NCI-H128 (cell line): ENCODE measurements at regions not wholly inside any gene's neighbourhood (a gene's known extent, or its start where the extent isn't known, plus 50 kb on each side); places are given as distances from the start of the nearest gene placed in this dataset.
"Not testable (repeated sequence)": the region's sequence is repeated elsewhere in the genome, so short reads cannot be mapped to it uniquely, and the experiment has no call there.

Experiments
- DNase-seq: peaks from one replicate; lab custom pipeline; 2025; ENCODE audit not compliant: unreplicated experiment; lab: John Stamatoyannopoulos, UW

DNA sequence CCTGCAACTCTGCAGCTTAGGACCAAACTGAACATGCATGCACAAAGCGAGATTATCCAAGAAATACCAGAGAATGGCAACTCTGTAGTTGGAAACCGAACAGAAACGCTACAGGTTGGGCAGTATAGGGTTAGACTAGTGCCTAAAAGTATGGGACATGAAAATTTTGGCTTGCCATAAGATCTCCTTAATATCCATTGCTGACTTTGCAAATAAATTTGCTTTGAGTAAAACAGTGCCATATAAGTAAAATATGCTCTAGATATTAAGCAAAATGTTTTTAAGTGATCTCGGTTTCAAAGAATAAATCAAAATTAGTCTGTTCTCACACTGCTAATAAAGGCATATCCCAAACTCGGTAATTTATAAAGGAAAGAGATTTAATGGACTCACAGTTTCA lies 456.0 kb downstream of the PRDM9 start:
- DNase-seq = no peak

GRCh38 chr5:23977365-23977764 lies 470.0 kb downstream of the PRDM9 start:
- DNase-seq = no peak

DNA sequence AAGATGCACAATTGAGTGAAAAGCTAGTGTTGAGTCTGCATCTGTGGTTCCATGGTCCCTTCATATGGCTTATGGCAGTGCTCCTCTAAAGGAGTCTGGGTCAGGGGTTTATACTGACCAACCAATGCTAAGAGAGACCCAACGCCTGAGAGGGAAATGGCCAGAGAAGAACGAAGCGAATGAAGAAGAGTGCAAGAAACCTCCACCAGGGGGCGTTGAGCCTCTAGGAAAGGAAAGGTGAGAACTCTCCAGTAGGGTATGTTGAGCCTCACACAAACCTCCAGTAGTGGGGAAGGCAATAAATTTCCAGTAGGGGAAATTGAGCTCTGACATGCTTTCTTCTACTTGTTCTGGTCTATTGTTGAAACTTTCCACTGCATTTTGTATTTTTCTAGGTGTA lies 470.6 kb downstream of the PRDM9 start:
- no peak for DNase-seq

DNA sequence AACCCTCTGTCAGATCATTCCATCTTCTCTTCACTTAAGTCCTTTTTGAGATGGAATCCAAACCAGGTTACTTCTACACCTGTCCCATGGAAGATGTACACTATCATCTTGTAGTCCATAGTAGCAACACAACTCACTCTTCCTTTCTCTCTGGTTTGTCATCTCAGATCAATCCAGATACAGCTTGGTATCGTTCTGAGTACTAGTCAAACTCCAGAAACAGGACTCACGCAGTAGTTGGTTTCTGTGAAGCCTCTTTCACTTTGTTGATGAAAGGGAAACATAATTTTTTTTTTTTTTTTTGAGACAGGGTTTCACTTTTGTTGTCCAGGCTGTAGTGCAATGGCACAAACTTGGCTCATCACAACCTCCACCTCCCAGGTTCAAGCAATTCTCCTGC lies 484.0 kb downstream of the PRDM9 start:
- no peak for DNase-seq

DNA sequence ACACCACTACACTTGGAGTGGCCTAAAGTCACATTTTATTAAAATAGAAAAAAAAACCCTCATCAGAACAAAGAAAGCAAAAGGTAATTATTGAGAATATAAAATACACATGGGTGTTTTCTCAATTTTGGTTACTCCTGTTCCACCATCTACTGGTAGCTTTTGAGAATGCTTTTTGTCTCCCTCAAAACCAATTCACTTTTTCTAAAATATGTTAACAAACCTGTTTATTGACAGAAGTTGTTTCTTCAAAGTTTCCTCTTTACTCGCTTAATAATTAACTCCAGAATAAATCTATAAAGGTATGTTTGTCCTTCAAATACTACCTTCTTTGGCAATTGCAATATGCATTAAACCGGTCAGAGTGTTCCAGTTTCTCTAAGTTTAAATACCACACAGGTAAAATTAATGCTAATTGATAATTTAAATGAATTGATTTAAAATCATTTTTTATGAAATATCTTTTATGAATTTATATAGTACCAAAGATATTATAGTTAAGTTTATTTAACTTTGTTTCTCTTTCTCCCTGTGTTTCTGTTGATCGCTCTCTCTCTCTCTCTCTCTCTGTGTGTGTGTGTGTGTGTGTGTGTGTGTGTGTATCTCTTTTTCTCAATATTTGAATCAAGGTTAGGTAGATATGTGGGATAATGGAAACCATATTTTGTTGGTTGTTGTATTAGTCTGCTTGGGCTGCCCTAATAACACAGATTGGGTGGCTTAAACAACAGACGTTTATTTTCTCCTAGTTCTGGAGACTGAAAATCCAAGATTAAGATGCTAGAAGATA lies 487.4 kb downstream of the PRDM9 start:
- DNase-seq = no peak

- no peak for DNase-seq
Observed at GRCh38 chr5:23996525-23996924, 489.1 kb downstream of the PRDM9 start.

DNA sequence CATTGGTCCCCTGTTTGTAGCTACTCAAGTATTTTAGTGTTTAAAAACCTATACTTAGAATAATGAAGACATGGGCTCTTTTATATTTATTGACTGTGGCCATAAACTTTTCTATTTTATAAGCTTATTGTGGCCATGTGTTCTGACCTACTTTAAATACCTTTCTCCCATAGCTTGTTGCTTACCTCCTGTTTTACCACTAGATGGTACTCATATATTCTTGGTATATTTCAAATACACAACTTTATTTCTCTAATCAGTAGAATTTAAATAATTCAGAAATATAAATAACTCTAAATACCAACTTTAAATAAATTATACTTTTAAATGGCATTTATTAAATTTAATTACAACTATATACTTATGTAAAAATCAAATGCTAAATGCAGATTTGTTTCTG lies 498.0 kb downstream of the PRDM9 start:
- DNase-seq = no peak

DNA sequence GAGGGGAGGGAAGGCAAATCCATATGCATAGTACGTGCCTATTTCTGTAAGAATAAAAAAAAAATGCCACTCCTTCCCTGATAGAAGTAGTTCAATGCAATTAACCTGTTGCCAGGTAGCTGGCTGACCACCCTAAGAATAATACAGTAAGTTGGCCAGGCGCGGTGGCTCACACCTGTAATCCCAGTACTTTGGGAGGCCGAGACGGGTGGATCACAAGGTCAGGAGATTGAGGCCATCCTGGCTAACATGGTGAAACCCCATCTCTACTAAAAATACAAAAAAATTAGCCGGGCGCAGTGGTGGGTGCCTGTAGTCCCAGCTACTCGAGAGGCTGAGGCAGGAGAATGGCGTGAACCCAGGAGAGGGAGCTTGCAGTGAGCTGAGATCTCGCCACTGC lies 510.3 kb downstream of the PRDM9 start:
- not testable (repeated sequence) for DNase-seq

- DNase-seq = no peak
Observed at GRCh38 chr5:24026288-24026687, 518.9 kb downstream of the PRDM9 start.

DNA sequence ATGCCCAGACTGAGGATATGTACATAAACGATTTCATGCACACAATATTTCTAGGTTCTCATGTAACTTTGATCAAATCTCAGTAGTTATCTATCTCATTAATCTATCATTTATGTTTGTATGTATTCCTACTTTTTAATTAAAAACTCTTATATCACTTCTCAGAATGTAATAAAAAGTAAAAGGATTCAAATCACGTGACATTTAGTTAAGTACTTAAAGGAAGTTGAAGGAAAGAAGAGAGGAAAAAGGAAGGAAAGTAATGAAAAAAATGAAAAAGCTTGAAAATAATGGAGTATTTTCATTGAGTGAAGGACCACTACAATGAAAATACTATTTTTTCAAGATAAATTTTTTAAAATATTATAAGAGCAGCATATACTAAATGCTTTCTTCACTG lies 535.3 kb downstream of the PRDM9 start:
- no peak for DNase-seq

- no peak for DNase-seq
Observed at GRCh38 chr5:24045046-24045445, 537.6 kb downstream of the PRDM9 start.

- DNase-seq = no peak
Observed at GRCh38 chr5:24053737-24054136, 546.3 kb downstream of the PRDM9 start.

DNA sequence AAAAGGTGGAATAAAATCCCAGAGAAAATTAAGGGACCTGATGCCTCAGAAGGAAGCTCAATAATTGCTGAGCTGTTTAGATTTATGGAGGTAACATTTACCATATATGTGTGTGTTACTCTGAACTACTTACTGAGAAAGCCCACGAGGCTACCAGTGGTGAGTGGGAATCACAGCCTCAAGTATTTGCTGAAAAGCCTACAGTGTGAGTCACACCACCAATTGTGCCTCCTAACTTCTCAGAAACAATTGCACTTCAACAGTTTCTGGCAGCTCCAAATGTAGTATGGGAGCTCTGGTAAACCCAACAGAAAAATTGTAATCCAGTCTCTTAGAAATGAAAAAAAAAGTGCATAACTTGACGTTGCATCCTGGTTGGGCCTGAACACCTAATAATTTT lies 551.6 kb downstream of the PRDM9 start:
- no peak for DNase-seq

- no peak for DNase-seq
Observed at GRCh38 chr5:24059716-24060115, 552.3 kb downstream of the PRDM9 start.

- DNase-seq = no peak
Observed at GRCh38 chr5:24065779-24066178, 558.4 kb downstream of the PRDM9 start.

- DNase-seq = no peak
Observed at GRCh38 chr5:24067208-24067607, 559.8 kb downstream of the PRDM9 start.

DNA sequence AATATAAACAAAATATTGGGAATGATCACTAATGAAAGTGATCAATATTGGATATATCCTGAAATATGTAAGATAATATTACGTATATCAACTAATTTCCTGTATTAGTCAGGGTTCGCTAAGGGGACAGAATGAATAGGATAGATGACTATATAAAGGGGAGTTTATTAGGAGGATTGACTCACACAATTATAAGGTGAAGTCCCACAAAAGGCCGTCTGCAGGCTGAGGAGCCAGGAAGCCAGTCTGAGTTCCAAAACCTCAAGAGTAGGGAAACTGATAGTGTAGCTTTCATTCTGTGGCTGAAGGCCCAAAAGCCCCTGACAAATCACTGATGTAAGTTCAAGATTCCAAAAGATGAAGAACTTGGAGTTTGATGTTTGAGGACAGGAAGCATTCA lies 561.1 kb downstream of the PRDM9 start:
- no peak for DNase-seq

DNA sequence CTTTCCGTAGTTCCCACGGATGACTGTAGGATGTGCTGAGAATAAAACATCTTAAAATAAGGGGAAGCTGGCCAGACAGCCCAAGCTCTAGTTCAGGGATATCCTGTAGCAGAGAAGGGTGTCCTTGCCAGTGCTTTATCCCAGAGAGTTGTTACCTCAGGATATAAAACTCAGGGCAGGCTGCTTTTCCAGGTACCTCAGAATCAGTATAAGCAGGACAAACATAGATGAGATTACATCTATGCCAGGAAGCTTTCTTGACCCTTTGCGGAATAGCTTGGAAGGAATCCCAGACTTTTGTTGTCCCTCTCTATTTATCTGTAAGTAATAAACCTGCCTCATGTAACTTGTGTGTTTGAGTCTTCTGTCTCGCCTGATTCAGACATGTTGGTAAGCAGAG lies 565.7 kb downstream of the PRDM9 start:
- DNase-seq = no peak

DNA sequence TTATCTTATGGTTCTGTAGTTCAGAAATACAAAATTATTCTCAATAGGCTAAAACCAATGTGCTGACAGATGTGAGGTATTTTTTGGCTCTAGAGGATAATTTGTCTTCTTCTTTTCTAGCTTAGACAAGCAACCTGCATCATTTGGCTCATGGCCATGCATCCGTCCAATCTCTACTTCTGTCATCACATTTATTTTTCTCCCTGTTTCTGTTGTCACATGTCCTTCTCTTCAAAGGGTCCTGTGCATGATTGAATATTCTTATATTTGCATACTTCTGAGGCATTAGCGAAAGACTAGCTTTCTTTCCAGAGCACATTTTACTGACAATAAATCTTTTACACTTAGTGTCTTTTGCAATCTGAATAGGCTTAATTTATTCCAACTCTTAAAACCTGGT lies 564.7 kb downstream of the CDH10 start:
- no peak for DNase-seq

DNA sequence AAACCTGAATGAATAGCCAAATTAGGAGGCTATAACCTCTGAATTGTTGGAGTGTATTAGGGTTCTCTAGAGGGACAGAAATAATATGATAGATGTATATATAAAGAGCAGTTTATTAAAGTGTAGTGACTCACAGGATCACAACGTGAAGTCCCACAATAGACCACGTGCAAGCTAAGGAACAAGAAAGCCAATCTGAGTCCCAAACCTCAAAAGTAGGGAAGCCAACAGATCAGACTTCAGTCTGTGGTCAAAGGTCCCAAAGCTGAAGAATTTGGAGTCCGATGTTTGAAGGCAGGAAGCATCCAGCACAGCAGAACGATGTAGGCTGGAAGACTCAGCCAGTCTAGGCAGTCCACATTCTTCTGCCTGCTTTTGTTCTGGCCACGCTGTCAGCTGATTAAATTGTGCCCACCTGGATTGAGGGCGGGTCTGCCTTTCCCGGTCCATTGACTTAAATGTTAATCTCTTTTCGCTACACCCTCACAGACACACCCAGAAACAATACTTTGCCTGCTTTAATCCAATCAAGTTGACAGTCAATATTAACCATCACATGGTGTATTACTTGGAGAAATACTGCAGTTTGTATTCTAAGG lies 550.6 kb downstream of the CDH10 start:
- DNase-seq = no peak

- no peak for DNase-seq
Observed at GRCh38 chr5:24102010-24102409, 542.8 kb downstream of the CDH10 start.

- DNase-seq = no peak
Observed at GRCh38 chr5:24103451-24104023, 541.2 kb downstream of the CDH10 start.
